ENCODE measurements at regions not wholly inside any gene's neighbourhood (a gene's known extent, or its start where the extent isn't known, plus 50 kb on each side); places are given as distances from the start of the nearest gene placed in this dataset.

DNA sequence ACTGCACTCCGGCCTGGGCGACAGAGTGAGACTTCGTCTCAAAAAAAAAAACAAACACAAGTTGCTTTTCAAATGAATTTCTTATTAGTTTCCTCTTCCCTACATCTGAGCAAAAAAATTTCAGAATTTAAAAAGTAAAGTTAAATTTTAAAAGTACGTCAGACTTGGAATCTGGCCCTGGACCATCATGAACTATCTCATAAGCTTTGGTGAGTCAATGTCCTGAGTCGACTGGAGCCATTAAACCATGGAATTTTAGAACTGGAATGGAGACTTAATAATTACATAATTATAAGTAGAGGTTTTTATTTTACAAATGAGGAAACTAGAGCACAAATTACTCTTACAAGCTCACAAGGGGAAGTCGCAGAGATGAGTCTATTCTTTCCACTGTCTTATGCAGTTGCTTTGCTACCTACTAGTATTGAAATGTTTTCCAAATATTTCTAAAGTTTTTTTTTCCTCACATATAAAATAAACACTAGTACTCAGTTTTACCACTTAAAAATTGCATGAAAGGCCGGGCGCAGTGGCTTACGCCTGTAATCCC lies 98.0 kb upstream of the ZNF608 start:
- H3K4me3 ChIP-seq (replicated peaks; ENCODE audit: low read depth, low read length) = no peak overlapping the region
- TF ChIP-seq, protein P1, sequence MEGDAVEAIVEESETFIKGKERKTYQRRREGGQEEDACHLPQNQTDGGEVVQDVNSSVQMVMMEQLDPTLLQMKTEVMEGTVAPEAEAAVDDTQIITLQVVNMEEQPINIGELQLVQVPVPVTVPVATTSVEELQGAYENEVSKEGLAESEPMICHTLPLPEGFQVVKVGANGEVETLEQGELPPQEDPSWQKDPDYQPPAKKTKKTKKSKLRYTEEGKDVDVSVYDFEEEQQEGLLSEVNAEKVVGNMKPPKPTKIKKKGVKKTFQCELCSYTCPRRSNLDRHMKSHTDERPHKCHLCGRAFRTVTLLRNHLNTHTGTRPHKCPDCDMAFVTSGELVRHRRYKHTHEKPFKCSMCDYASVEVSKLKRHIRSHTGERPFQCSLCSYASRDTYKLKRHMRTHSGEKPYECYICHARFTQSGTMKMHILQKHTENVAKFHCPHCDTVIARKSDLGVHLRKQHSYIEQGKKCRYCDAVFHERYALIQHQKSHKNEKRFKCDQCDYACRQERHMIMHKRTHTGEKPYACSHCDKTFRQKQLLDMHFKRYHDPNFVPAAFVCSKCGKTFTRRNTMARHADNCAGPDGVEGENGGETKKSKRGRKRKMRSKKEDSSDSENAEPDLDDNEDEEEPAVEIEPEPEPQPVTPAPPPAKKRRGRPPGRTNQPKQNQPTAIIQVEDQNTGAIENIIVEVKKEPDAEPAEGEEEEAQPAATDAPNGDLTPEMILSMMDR (IDR thresholded peaks at IDR 0.05; ENCODE audit: low read length, missing control alignments) = no peak
- no peak for DNase-seq (ENCODE audit: low read depth)

DNA sequence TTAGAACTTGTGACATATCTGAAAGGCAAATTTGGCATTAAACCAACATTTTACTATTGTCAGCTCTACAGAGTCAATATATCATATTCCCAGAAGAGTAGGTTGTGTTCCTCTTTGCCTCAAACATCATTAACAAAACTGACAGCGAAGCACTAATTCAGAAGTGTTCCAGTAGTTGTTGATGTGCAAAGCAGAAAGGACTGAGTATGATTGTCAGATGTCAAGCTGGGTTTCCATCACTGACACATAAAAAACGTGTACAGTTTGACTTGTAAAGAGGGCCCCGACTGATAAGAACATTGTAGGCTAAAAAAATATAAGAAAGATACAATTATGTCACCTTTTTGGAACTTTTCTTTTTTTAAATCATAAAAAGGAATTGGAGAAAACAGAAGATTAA lies 101.5 kb upstream of the ZNF608 start:
- TF ChIP-seq, protein P1 (IDR thresholded peaks at IDR 0.05; ENCODE audit: low read length, missing control alignments) = no peak
- no peak overlapping the region for H3K4me3 ChIP-seq (replicated peaks; ENCODE audit: low read depth, low read length)
- no peak for DNase-seq (ENCODE audit: low read depth)

DNA sequence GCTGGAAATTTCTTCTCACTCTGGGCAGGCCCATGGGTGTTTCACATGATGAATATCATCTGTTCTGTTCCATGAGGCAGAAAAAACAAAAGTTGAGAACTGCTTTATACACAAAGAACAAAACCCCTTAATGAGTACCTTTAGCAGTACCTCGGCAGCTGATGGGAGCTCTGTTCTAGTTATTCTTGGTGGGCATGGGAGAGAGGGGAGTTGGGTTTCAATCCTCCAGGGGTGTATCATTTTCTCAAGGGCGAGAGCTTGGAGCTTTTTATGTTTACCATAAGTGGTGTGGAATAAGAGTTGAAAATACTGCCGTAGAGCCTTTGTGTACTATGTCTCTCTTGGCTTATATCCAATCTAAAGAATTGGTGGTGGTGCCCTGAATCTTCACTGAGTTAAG lies 103.3 kb upstream of the ZNF608 start:
- no peak overlapping the region for H3K4me3 ChIP-seq (replicated peaks; ENCODE audit: low read depth, low read length)
- no peak for DNase-seq (ENCODE audit: low read depth)
- TF ChIP-seq, protein P1 (IDR thresholded peaks at IDR 0.05; ENCODE audit: low read length, missing control alignments) = no peak

DNA sequence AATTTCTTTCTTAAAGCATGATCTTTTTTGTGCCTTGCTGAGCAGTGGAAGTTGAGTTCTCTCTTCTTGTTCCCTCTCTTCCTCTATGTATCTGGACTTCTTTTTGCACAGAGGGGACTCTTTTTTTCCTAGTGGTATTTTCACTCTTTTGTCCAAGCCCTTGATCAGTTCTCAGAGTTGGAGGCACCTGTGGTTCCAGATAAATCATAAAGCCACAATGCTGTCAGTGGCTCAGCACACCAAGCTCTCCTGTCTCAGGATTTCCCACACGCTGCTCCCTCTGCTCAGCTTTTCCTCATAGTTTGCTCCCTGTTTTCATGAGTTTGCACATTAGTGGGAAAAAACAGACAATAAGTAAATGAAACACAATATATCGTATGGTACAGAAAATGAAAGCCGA lies 110.3 kb upstream of the ZNF608 start:
- DNase-seq (ENCODE audit: low read depth) = no peak
- TF ChIP-seq, protein P1 (IDR thresholded peaks at IDR 0.05; ENCODE audit: low read length, missing control alignments) = no peak
- H3K4me3 ChIP-seq (replicated peaks; ENCODE audit: low read depth, low read length) = no peak overlapping the region

DNA sequence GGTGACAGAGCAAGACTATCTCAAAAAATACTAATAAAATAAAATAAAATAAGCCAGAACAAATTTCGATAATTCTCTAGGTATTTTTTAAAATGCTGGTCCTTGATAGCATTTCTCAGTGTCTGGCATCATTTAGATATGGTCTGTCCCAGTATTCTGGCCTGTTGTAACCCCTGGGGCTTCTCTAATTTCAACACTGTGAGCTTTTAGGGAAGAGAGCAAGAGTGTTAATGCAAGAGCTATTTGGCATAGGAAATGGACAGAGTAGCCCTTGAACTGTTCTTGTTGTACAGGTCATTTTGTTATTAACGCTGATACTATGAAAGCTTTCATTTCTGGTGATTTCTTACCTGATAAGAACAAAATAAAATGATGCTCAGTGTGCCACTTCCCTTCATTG lies 112.2 kb upstream of the ZNF608 start:
- DNase-seq (ENCODE audit: low read depth) = no peak
- TF ChIP-seq, protein P1 (IDR thresholded peaks at IDR 0.05; ENCODE audit: low read length, missing control alignments) = no peak
- no peak overlapping the region for H3K4me3 ChIP-seq (replicated peaks; ENCODE audit: low read depth, low read length)

DNA sequence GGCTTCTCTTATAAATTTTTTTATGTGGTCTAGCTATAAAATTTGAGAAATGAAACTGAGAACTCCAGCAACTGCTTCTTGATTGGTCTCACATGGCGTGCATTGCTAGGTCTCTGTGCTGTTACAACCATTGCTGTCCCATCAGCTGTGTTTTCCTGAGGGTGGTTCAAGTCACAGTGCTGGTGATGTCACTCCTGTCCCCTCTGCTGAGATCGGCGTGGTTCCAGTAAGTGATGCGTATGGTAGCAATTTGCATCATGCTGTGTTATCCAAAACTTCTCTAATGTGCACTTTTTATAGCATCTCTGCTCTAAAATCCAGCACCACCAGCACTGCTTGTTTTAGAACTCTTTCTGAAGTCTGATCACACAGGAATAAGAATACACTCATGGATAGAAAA lies 112.6 kb upstream of the ZNF608 start:
- DNase-seq (ENCODE audit: low read depth) = no peak
- no peak overlapping the region for H3K4me3 ChIP-seq (replicated peaks; ENCODE audit: low read depth, low read length)
- TF ChIP-seq, protein P1 (IDR thresholded peaks at IDR 0.05; ENCODE audit: low read length, missing control alignments) = no peak

DNA sequence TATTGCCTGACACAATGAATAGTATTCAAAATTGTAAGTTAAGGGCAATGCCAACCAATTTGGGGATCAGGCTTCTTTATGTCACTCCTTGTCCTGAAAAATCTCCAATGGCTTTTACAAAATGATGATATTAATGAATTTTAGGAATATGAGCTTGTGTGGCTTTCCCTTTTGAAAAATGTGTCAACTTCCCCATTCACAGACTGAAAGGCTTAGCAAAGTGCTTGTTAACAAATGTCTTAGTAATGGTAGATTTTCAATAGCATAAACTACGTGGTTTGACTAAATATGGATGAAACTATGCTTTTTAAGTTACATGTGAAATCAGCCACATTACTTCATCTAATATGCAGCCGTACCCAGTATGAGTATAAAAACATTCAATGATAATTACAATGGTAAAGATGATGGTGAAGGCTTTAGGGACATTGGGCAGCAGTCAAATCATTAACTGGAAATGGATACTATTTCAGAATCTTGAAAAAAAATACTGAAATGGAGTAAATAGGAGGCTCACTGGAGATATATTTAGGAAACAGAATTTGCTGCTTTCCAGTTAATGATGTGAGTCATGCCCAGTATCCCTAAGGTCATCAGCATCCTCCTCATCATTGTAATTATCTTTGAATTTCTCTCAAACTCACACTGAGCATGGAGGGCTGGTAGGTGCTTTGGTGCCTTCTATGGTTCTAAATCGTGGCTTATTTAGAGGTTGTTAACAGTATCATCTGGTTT lies 113.3 kb upstream of the ZNF608 start:
- no peak overlapping the region for H3K4me3 ChIP-seq (replicated peaks; ENCODE audit: low read depth, low read length)
- TF ChIP-seq, protein P1 (IDR thresholded peaks at IDR 0.05; ENCODE audit: low read length, missing control alignments) = no peak
- DNase-seq (ENCODE audit: low read depth) = no peak
